ENCODE measurements at regions not wholly inside any gene's neighbourhood (a gene's known extent, or its start where the extent isn't known, plus 50 kb on each side); places are given as distances from the start of the nearest gene placed in this dataset.

DNA sequence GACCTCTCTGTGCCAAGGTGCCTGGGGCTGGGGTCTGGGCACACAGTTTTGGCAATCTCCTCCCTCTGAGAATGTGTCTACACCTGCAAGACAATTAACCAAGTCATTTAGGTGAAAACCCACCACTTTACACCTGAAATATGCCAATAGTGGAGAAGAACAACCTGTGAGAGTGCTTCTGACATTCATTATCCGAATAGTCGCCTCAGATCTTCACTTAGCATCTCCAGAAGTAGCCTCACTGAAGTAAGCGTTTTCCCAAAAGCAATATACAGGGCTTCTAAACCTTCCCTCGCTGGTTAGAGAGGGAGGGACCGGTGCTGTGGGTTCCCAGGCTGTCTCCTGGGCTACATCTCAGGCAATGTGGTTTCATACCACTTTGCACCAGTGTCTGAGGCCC is 173.5 kb downstream of the DDX1 start:
- ChIA-PET CTCF (no interaction called here), POLR2A (no interaction called here)
- Mint-ChIP-seq H3K4me1 (peaks cover 29% of the 10 kb centered on the region), H3K9me3 (peaks cover 4% of the 10 kb centered on the region), H3K27ac (no peak overlapping the region), H3K27me3 (ENCODE audit: low read depth) (no peaks in the 10 kb centered on the region), H3K36me3 (no peaks in the 10 kb centered on the region), H3K4me3 (no peak overlapping the region)
- no peak for ATAC-seq
- no peak for TF ChIP-seq JAZF1 (CRISPR knock-in tag; IDR thresholded peaks at IDR 0.05)
- no peak for TF ChIP-seq GTF2I (CRISPR knock-in tag; conservative IDR thresholded peaks at IDR 0.05)
- TF ChIP-seq, protein P1, sequence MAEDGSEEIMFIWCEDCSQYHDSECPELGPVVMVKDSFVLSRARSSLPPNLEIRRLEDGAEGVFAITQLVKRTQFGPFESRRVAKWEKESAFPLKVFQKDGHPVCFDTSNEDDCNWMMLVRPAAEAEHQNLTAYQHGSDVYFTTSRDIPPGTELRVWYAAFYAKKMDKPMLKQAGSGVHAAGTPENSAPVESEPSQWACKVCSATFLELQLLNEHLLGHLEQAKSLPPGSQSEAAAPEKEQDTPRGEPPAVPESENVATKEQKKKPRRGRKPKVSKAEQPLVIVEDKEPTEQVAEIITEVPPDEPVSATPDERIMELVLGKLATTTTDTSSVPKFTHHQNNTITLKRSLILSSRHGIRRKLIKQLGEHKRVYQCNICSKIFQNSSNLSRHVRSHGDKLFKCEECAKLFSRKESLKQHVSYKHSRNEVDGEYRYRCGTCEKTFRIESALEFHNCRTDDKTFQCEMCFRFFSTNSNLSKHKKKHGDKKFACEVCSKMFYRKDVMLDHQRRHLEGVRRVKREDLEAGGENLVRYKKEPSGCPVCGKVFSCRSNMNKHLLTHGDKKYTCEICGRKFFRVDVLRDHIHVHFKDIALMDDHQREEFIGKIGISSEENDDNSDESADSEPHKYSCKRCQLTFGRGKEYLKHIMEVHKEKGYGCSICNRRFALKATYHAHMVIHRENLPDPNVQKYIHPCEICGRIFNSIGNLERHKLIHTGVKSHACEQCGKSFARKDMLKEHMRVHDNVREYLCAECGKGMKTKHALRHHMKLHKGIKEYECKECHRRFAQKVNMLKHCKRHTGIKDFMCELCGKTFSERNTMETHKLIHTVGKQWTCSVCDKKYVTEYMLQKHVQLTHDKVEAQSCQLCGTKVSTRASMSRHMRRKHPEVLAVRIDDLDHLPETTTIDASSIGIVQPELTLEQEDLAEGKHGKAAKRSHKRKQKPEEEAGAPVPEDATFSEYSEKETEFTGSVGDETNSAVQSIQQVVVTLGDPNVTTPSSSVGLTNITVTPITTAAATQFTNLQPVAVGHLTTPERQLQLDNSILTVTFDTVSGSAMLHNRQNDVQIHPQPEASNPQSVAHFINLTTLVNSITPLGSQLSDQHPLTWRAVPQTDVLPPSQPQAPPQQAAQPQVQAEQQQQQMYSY (CRISPR knock-in tag; IDR thresholded peaks at IDR 0.05) = no peak
- no peak for TF ChIP-seq NR3C1 (CRISPR knock-in tag; conservative IDR thresholded peaks at IDR 0.05; ENCODE audit: low read depth)
- TF ChIP-seq NR2C2 (CRISPR knock-in tag; IDR thresholded peaks at IDR 0.05) = no peak
- TF ChIP-seq, protein P2, sequence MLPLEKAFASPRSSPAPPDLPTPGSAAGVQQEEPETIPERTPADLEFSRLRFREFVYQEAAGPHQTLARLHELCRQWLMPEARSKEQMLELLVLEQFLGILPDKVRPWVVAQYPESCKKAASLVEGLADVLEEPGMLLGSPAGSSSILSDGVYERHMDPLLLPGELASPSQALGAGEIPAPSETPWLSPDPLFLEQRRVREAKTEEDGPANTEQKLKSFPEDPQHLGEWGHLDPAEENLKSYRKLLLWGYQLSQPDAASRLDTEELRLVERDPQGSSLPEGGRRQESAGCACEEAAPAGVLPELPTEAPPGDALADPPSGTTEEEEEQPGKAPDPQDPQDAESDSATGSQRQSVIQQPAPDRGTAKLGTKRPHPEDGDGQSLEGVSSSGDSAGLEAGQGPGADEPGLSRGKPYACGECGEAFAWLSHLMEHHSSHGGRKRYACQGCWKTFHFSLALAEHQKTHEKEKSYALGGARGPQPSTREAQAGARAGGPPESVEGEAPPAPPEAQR (CRISPR knock-in tag; IDR thresholded peaks at IDR 0.05) = no peak
- no peak for TF ChIP-seq HMGA2 (CRISPR knock-in tag; IDR thresholded peaks at IDR 0.05)
- TF ChIP-seq, protein P3, sequence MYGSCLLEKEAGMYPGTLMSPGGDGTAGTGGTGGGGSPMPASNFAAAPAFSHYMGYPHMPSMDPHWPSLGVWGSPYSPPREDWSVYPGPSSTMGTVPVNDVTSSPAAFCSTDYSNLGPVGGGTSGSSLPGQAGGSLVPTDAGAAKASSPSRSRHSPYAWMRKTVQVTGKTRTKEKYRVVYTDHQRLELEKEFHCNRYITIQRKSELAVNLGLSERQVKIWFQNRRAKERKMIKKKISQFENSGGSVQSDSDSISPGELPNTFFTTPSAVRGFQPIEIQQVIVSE (CRISPR knock-in tag; IDR thresholded peaks at IDR 0.05; ENCODE audit: borderline replicate concordance) = no peak
- TF ChIP-seq, protein P4, sequence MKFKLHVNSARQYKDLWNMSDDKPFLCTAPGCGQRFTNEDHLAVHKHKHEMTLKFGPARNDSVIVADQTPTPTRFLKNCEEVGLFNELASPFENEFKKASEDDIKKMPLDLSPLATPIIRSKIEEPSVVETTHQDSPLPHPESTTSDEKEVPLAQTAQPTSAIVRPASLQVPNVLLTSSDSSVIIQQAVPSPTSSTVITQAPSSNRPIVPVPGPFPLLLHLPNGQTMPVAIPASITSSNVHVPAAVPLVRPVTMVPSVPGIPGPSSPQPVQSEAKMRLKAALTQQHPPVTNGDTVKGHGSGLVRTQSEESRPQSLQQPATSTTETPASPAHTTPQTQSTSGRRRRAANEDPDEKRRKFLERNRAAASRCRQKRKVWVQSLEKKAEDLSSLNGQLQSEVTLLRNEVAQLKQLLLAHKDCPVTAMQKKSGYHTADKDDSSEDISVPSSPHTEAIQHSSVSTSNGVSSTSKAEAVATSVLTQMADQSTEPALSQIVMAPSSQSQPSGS (CRISPR knock-in tag; IDR thresholded peaks at IDR 0.05; ENCODE audit: borderline replicate concordance, low read depth) = no peak
- TF ChIP-seq, protein P5, sequence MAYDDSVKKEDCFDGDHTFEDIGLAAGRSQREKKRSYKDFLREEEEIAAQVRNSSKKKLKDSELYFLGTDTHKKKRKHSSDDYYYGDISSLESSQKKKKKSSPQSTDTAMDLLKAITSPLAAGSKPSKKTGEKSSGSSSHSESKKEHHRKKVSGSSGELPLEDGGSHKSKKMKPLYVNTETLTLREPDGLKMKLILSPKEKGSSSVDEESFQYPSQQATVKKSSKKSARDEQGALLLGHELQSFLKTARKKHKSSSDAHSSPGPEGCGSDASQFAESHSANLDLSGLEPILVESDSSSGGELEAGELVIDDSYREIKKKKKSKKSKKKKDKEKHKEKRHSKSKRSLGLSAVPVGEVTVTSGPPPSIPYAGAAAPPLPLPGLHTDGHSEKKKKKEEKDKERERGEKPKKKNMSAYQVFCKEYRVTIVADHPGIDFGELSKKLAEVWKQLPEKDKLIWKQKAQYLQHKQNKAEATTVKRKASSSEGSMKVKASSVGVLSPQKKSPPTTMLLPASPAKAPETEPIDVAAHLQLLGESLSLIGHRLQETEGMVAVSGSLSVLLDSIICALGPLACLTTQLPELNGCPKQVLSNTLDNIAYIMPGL (CRISPR knock-in tag; IDR thresholded peaks at IDR 0.05) = no peak
- TF ChIP-seq ZNF423 (CRISPR knock-in tag; IDR thresholded peaks at IDR 0.05) = no peak
- TF ChIP-seq NFATC4 (CRISPR knock-in tag; IDR thresholded peaks at IDR 0.05) = no peak
- no peak for DNase-seq (ENCODE audit: low spot score)

DNA sequence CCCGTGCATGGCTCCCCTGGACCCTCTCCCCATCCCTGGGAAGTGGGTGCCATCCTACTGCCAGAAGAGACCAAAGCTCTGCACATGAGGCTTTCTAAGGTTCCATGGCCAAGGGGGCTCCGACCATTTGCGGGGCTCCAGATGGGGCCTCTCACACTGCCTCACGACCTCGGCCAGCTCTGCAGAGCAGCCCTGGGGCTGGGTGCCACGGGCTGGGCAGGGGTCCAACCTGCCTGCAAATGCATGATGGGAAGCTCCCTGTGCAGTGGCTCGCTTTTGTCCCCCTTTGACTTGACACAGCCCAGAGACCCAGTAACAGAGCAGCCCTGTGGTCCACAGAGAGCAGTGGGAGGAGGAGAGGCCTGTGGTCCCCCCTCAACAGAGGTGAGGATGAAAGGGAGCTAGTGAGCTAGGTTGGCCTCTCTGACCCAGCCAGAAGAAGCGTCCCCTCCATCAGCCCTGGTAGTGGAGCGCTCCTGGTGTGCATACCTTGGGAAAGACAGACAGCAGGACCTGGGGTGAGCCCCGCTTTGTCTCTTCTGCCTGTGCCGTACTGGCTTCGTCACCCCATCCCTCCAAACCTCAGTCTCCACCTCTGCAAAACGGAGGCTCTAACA is 174.1 kb downstream of the DDX1 start:
- H3K9me3 Mint-ChIP-seq = peaks cover 4% of the 10 kb centered on the region
- H3K4me1 Mint-ChIP-seq = peaks cover 24% of the 10 kb centered on the region
- ChIA-PET CTCF (no interaction called here), POLR2A (no interaction called here)
- H3K4me3 Mint-ChIP-seq = no peak overlapping the region
- no peaks in the 10 kb centered on the region for H3K36me3 Mint-ChIP-seq
- no peak overlapping the region for H3K27ac Mint-ChIP-seq
- H3K27me3 Mint-ChIP-seq (ENCODE audit: low read depth) = no peaks in the 10 kb centered on the region
- DNase-seq (ENCODE audit: low spot score) (no peak), ATAC-seq (no peak)
- TF ChIP-seq FOXJ3 (CRISPR knock-in tag; IDR thresholded peaks at IDR 0.05; ENCODE audit: borderline replicate concordance) = no peak
- TF ChIP-seq CREM (CRISPR knock-in tag; IDR thresholded peaks at IDR 0.05) = no peak
- no peak for TF ChIP-seq ZNF232 (CRISPR knock-in tag; IDR thresholded peaks at IDR 0.05)
